ENCODE measurements at regions not wholly inside any gene's neighbourhood (a gene's known extent, or its start where the extent isn't known, plus 50 kb on each side); places are given as distances from the start of the nearest gene placed in this dataset.

GRCh38 chr6:111952821-111953540 lies 79.7 kb upstream of the FYN start:
- no peak for TF ChIP-seq CTCF (IDR thresholded peaks at IDR 0.05; ENCODE audit: insufficient read depth, low read length, poor library complexity, severe bottlenecking)
- TF ChIP-seq EZH2phosphoT487 (conservative IDR thresholded peaks at IDR 0.05; ENCODE audit: low read length) = no peak

All from SU-DHL-6 (cell line).